Type B pancreatic cell (in vitro differentiated cells): ENCODE measurements at regions not wholly inside any gene's neighbourhood (a gene's known extent, or its start where the extent isn't known, plus 50 kb on each side); places are given as distances from the start of the nearest gene placed in this dataset.
"Not testable (repeated sequence)": the region's sequence is repeated elsewhere in the genome, so short reads cannot be mapped to it uniquely, and the experiment has no call there.

Experiments used
- DNase-seq: peaks from one replicate; pipeline ENCODE4 v3.0.0; 2021; ENCODE audit warnings: mixed read lengths; ENCODE audit not compliant: unreplicated experiment; ENCODE audit errors: extremely low spot score
- H3K27ac Mint-ChIP-seq: 2 replicates; pipeline ENCODE4 v1.8.0; 2021; ENCODE audit warnings: mild to moderate bottlenecking, mixed read lengths
- H3K27me3 Mint-ChIP-seq: 2 replicates; pipeline ENCODE4 v1.8.0; 2021; ENCODE audit warnings: mixed read lengths
- H3K36me3 Mint-ChIP-seq: 2 replicates; pipeline ENCODE4 v1.8.0; 2021; ENCODE audit warnings: mixed read lengths
- H3K4me1 Mint-ChIP-seq: one replicate; pipeline ENCODE4 v1.8.0; 2021; ENCODE audit warnings: mixed read lengths; ENCODE audit not compliant: unreplicated experiment
- H3K4me3 Mint-ChIP-seq: 2 replicates; pipeline ENCODE4 v1.8.0; 2021; ENCODE audit warnings: mild to moderate bottlenecking, mixed read lengths
- H3K9me3 Mint-ChIP-seq: 2 replicates; pipeline ENCODE4 v1.8.0; 2021; ENCODE audit warnings: mixed read lengths
- TF ChIP-seq, protein P1 (sequence below): fragments of 200-600 bp; sonication (generic); conservative IDR thresholded peaks from 2 replicates; pipeline ENCODE4 v1.5.0; 2021; ENCODE audit warnings: antibody characterized with exemption, mild to moderate bottlenecking

DNA sequence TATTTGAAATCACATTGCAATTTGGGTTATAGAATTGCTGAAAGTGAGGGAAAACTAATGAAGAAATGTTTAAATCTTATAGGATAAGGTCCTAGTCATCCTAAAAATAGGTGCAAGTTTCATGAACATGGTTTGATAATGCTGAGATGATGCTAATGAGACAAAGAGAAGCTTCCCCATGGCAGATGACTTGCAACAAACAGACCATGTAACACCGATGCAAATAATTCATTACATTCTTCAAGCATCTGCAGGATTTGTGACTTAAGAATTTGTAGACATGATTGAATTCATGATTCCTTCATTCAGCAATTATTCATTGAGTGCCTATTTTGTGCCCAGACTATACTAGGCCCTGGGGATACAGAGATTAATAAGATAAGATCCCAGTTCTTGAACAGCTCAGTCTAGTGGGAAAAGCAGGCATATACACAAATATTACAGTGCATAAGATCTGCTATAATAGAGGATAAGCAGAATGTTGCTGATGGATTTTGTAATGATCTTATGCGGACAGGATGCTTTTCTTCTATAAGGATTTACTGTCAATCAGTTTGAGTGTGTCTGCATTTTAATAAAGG, 367.9 kb upstream of the GBE1 start:
- Mint-ChIP-seq H3K36me3 (no peaks in the 10 kb centered on the region), H3K27ac (no peak overlapping the region), H3K4me1 (peaks cover 4% of the 10 kb centered on the region), H3K4me3 (no peak overlapping the region), H3K9me3 (peaks cover 4% of the 10 kb centered on the region), H3K27me3 (no peaks in the 10 kb centered on the region)
- DNase-seq, result no peak
- TF ChIP-seq, protein P1, sequence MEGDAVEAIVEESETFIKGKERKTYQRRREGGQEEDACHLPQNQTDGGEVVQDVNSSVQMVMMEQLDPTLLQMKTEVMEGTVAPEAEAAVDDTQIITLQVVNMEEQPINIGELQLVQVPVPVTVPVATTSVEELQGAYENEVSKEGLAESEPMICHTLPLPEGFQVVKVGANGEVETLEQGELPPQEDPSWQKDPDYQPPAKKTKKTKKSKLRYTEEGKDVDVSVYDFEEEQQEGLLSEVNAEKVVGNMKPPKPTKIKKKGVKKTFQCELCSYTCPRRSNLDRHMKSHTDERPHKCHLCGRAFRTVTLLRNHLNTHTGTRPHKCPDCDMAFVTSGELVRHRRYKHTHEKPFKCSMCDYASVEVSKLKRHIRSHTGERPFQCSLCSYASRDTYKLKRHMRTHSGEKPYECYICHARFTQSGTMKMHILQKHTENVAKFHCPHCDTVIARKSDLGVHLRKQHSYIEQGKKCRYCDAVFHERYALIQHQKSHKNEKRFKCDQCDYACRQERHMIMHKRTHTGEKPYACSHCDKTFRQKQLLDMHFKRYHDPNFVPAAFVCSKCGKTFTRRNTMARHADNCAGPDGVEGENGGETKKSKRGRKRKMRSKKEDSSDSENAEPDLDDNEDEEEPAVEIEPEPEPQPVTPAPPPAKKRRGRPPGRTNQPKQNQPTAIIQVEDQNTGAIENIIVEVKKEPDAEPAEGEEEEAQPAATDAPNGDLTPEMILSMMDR, result no peak

DNA sequence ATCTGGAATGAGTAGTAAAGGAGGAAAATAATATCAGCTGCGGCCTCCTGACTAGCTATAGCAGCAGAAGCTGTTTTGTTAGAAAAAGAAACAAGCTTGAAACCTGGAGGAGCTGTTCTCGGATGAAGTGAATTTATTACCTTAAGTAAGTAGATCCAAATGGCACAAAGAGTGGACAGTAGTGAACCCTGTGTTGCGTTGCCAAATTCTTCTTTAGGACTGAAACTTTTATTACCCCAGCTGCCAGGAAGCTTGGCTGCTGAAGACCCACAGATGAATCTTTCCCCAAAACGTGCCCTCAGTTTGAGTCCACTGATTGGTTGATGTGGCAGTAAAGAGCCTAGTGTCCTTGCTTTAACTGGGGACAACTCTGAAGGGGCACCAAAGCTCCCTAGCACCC, 366.8 kb upstream of the GBE1 start:
- Mint-ChIP-seq H3K27me3 (no peaks in the 10 kb centered on the region), H3K4me1 (peaks cover 4% of the 10 kb centered on the region), H3K9me3 (peaks cover 4% of the 10 kb centered on the region), H3K36me3 (no peaks in the 10 kb centered on the region), H3K27ac (no peak overlapping the region), H3K4me3 (no peak overlapping the region)
- no peak for DNase-seq
- TF ChIP-seq, protein P1, result no peak

DNA sequence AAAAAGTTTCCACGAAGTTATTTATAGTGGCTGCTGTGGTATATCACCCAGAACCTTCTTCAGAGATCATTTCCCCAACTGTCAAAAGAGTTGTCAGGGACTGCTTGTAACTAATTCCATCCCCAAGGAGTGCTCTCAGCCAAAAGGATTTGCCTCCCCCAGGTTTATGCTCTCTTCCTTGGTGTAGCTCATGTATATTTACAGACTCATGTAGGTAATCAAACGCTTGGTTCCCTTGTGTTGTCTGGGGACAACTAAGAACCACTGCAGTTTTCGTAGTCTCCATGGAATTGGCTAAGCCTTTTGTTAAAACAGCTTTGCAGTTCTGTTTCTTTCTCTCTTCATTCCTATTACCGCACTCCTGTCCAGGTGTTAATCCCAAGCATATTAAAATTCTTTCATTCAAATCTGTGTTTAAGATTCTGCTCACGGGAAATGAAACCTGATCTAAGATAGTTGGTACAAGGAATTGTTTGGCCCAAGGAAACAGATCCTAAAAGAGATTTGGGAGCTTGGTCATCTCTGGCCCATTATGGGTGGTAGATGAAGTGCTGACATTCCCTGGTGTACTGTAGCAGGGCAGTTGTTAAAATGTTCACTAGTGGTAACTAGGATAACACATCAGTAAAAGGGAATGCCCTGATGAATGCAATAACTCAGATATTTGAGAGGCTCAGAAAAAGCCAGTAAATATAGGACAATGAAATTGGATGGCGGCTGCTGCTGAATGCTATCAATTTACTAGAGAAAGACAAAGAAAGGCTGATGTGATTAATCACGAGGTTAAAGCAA, 361.3 kb upstream of the GBE1 start:
- DNase-seq, result no peak
- Mint-ChIP-seq H3K36me3 (no peaks in the 10 kb centered on the region), H3K9me3 (no peaks in the 10 kb centered on the region), H3K27ac (no peak overlapping the region), H3K4me3 (no peak overlapping the region), H3K27me3 (no peaks in the 10 kb centered on the region), H3K4me1 (no peaks in the 10 kb centered on the region)
- TF ChIP-seq, protein P1, result no peak

DNA sequence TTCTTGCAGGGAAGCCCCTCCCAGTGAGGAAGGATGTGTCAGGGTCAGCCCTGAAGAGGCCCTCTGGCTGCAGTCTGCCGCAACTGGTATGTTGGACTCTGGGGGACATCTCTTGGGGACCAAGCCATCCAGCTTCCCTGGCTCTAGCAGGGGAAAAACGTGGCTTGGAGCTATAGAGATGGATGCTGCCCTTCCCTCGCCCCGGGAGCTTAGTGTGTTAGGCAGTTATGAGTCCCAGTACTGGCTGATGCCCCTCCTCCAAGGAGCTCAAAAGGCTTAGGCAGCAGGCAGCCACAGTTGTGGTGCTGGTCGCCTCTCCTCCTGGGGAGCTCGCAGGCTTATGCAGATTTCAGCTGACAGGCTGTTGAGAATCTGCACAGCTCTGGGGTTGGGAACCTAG, 353.1 kb upstream of the GBE1 start:
- Mint-ChIP-seq H3K27me3 (no peaks in the 10 kb centered on the region), H3K27ac (no peak overlapping the region), H3K4me1 (no peaks in the 10 kb centered on the region), H3K4me3 (no peak overlapping the region), H3K36me3 (no peaks in the 10 kb centered on the region), H3K9me3 (peaks cover 13% of the 10 kb centered on the region)
- TF ChIP-seq, protein P1, result no peak
- DNase-seq, result no peak

DNA sequence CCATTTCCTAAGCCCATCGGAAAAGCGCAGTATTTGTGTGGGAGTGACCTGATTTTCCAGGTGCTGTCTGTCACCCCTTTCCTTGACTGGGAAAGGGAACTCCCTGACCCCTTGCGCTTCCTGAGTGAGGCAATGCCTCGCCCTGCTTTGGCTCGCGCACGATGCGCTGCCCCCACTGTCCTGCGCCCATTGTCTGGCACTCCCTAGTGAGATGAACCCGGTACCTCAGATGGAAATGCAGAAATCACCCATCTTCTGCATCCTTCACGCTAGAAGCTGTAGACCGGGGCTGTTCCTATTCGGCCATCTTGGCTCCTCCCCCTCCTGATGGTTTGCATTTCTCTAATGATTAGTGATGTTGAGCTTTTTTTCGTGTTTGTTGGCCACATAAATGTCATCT, 349.3 kb upstream of the GBE1 start:
- not testable (repeated sequence) for DNase-seq, H3K4me1 Mint-ChIP-seq, H3K4me3 Mint-ChIP-seq, H3K27me3 Mint-ChIP-seq, H3K27ac Mint-ChIP-seq, H3K36me3 Mint-ChIP-seq
- peaks cover 13% of the 10 kb centered on the region for H3K9me3 Mint-ChIP-seq

DNA sequence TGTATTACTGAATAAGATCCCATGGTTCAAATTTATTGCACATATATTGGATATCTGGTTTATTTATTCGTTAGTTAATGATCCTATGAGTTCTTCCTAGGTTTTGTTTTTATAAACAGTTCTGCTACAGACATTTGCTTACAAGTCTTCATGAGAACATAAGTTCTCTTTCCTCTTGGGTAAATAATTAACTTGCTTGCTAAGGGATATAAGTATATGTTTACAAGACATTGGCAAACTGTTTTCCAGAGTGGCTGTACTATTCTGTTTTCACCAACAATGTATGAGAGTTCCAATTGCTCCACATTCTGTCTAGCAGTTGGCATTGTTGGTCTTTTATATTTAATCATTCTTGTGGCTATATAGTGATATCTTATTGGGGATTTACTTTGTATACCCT, 341.8 kb upstream of the GBE1 start:
- H3K27me3 Mint-ChIP-seq, result no peaks in the 10 kb centered on the region
- H3K4me1 Mint-ChIP-seq, result no peaks in the 10 kb centered on the region
- no peaks in the 10 kb centered on the region for H3K9me3 Mint-ChIP-seq
- TF ChIP-seq, protein P1, result no peak
- no peak overlapping the region for H3K27ac Mint-ChIP-seq
- H3K4me3 Mint-ChIP-seq, result no peak overlapping the region
- H3K36me3 Mint-ChIP-seq, result no peaks in the 10 kb centered on the region
- DNase-seq, result no peak
